ENCODE measurements at regions not wholly inside any gene's neighbourhood (a gene's known extent, or its start where the extent isn't known, plus 50 kb on each side); places are given as distances from the start of the nearest gene placed in this dataset.
"Not testable (repeated sequence)": the region's sequence is repeated elsewhere in the genome, so short reads cannot be mapped to it uniquely, and the experiment has no call there.

GRCh38 chr17:26936645-26937044 lies 357.3 kb upstream of the WSB1 start:
- DNase-seq (ENCODE audit: low read depth, low spot score): not testable (repeated sequence)

GRCh38 chr17:26937750-26938322 lies 356.1 kb upstream of the WSB1 start:
- DNase-seq (ENCODE audit: low read depth, low spot score): not testable (repeated sequence)

- not testable (repeated sequence) for DNase-seq (ENCODE audit: low read depth, low spot score)
Measured at GRCh38 chr17:26939755-26940154, 354.2 kb upstream of the WSB1 start.

GRCh38 chr17:26940587-26940986 lies 353.3 kb upstream of the WSB1 start:
- not testable (repeated sequence) for DNase-seq (ENCODE audit: low read depth, low spot score)

- DNase-seq (ENCODE audit: low read depth, low spot score): no peak
Measured at GRCh38 chr17:26962255-26963162, 331.4 kb upstream of the WSB1 start.

- DNase-seq (ENCODE audit: low read depth, low spot score): no peak
Measured at GRCh38 chr17:26963163-26963503, 330.8 kb upstream of the WSB1 start.

GRCh38 chr17:26965898-26966624 lies 327.9 kb upstream of the WSB1 start:
- not testable (repeated sequence) for DNase-seq (ENCODE audit: low read depth, low spot score)

- DNase-seq (ENCODE audit: low read depth, low spot score): not testable (repeated sequence)
Measured at GRCh38 chr17:26966625-26967179, 327.2 kb upstream of the WSB1 start.

- DNase-seq (ENCODE audit: low read depth, low spot score): not testable (repeated sequence)
Measured at GRCh38 chr17:26981845-26982425, 312.0 kb upstream of the WSB1 start.

- DNase-seq (ENCODE audit: low read depth, low spot score): not testable (repeated sequence)
Measured at GRCh38 chr17:26982563-26982962, 311.4 kb upstream of the WSB1 start.

- DNase-seq (ENCODE audit: low read depth, low spot score): not testable (repeated sequence)
Measured at GRCh38 chr17:26987851-26988250, 306.1 kb upstream of the WSB1 start.

- DNase-seq (ENCODE audit: low read depth, low spot score): not testable (repeated sequence)
Measured at GRCh38 chr17:26994648-26995047, 299.3 kb upstream of the WSB1 start.

GRCh38 chr17:26996146-26996916 lies 297.6 kb upstream of the WSB1 start:
- not testable (repeated sequence) for DNase-seq (ENCODE audit: low read depth, low spot score)

GRCh38 chr17:27007734-27008531 lies 286.0 kb upstream of the WSB1 start:
- not testable (repeated sequence) for DNase-seq (ENCODE audit: low read depth, low spot score)

- no peak for DNase-seq (ENCODE audit: low read depth, low spot score)
Measured at GRCh38 chr17:27009087-27009486, 284.8 kb upstream of the WSB1 start.

- not testable (repeated sequence) for DNase-seq (ENCODE audit: low read depth, low spot score)
Measured at GRCh38 chr17:27010138-27010537, 283.8 kb upstream of the WSB1 start.

GRCh38 chr17:27030552-27030951 lies 263.4 kb upstream of the WSB1 start:
- DNase-seq (ENCODE audit: low read depth, low spot score): not testable (repeated sequence)

GRCh38 chr17:27038676-27039075 lies 255.2 kb upstream of the WSB1 start:
- no peak for DNase-seq (ENCODE audit: low read depth, low spot score)

GRCh38 chr17:27045039-27045438 lies 248.9 kb upstream of the WSB1 start:
- DNase-seq (ENCODE audit: low read depth, low spot score): not testable (repeated sequence)
